Coronary artery (tissue), 2 donors: ENCODE measurements at regions not wholly inside any gene's neighbourhood (a gene's known extent, or its start where the extent isn't known, plus 50 kb on each side); places are given as distances from the start of the nearest gene placed in this dataset.
"Not testable (repeated sequence)": the region's sequence is repeated elsewhere in the genome, so short reads cannot be mapped to it uniquely, and the experiment has no call there.

Experiments
- DNase-seq: peaks from one replicate; pipeline ENCODE4 v3.0.0-alpha.2; 2017; ENCODE audit warnings: low spot score
- H3K27ac ChIP-seq, 2 donors: fragments of 200-600 bp; sonication (generic); one replicate each; pipeline ENCODE4 v1.5.1; 2016 to 2019
- H3K4me3 ChIP-seq: fragments of 200-600 bp; sonication (generic); 2 replicates; pipeline ENCODE4 v1.5.1; 2016; ENCODE audit warnings: mild to moderate bottlenecking, moderate library complexity
- CTCF ChIP-seq: fragments of 200-600 bp; sonication (generic); IDR thresholded peaks from one replicate; pipeline ENCODE4 v1.5.1; 2019; ENCODE audit warnings: antibody characterized with exemption

- H3K4me3 ChIP-seq, result no peak overlapping the region
- TF ChIP-seq CTCF, result no peak
- H3K27ac ChIP-seq, result no peak overlapping the region
- DNase-seq, result no peak
Measured at GRCh38 chr7:96861-97260, 95.5 kb upstream of the FAM20C start.

- Histone ChIP-seq H3K4me3 (no peak overlapping the region), H3K27ac (no peak overlapping the region)
- no peak for DNase-seq
- TF ChIP-seq CTCF, result no peak
Measured at GRCh38 chr7:97310-97841, 95.0 kb upstream of the FAM20C start.

GRCh38 chr7:101146-102046 is 91.0 kb upstream of the FAM20C start:
- DNase-seq, result peak; percentile 62
- TF ChIP-seq CTCF, result no peak
- no peak overlapping the region for H3K4me3 ChIP-seq

GRCh38 chr7:102047-102711 is 90.2 kb upstream of the FAM20C start:
- DNase-seq, result peak; percentile 41
- Histone ChIP-seq H3K4me3 (no peak overlapping the region), H3K27ac (no peak overlapping the region)
- TF ChIP-seq CTCF, result no peak

More at GRCh38 chr7:101146-102046, 91.0 kb upstream of the FAM20C start:
- no peak overlapping the region for H3K27ac ChIP-seq

- TF ChIP-seq CTCF, result no peak
- Histone ChIP-seq H3K4me3 (no peak overlapping the region), H3K27ac (no peak overlapping the region)
- no peak for DNase-seq
Measured at GRCh38 chr7:102721-103120, 89.7 kb upstream of the FAM20C start.

- H3K4me3 ChIP-seq, DNase-seq: not testable (repeated sequence)
Measured at GRCh38 chr7:103981-104380, 88.4 kb upstream of the FAM20C start.

GRCh38 chr7:105002-105401 is 87.4 kb upstream of the FAM20C start:
- no peak overlapping the region for H3K27ac ChIP-seq
- no peak for DNase-seq
- no peak overlapping the region for H3K4me3 ChIP-seq
- TF ChIP-seq CTCF, result no peak

More at GRCh38 chr7:103981-104380, 88.4 kb upstream of the FAM20C start:
- H3K27ac ChIP-seq, result not testable (repeated sequence)
